GM12873 (cell line): ENCODE measurements at regions not wholly inside any gene's neighbourhood (a gene's known extent, or its start where the extent isn't known, plus 50 kb on each side); places are given as distances from the start of the nearest gene placed in this dataset.

Experiments used
- CTCF ChIP-seq: IDR thresholded peaks from 2 replicates; pipeline ENCODE4 v1.5.1; 2012; ENCODE audit warnings: low read depth, mild to moderate bottlenecking, moderate library complexity, low read length, control low read depth; ENCODE audit not compliant: insufficient read depth; ENCODE audit errors: missing control alignments

- no peak for TF ChIP-seq CTCF
Measured at GRCh38 chr3:81998139-81998755, 236.8 kb upstream of the GBE1 start.

GRCh38 chr3:81997390-81997789, 235.9 kb upstream of the GBE1 start:
- TF ChIP-seq CTCF, result no peak

- TF ChIP-seq CTCF, result no peak
Measured at GRCh38 chr3:81995329-81995728, 233.9 kb upstream of the GBE1 start.

- TF ChIP-seq CTCF, result no peak
Measured at GRCh38 chr3:81989758-81990157, 228.3 kb upstream of the GBE1 start.

- no peak for TF ChIP-seq CTCF
Measured at GRCh38 chr3:81989274-81989673, 227.8 kb upstream of the GBE1 start.

GRCh38 chr3:81985996-81986723, 224.7 kb upstream of the GBE1 start:
- TF ChIP-seq CTCF, result no peak

GRCh38 chr3:81983382-81983781, 221.9 kb upstream of the GBE1 start:
- TF ChIP-seq CTCF, result no peak
